Neuronal stem cell (in vitro differentiated cells): ENCODE measurements at regions not wholly inside any gene's neighbourhood (a gene's known extent, or its start where the extent isn't known, plus 50 kb on each side); places are given as distances from the start of the nearest gene placed in this dataset.

ENCODE experiments used
- DNase-seq: peaks from one replicate; pipeline ENCODE4 v3.0.0-alpha.2; 2013; ENCODE audit warnings: low spot score
- H2AFZ ChIP-seq: one replicate; pipeline ENCODE4 v1.6.1; 2013; ENCODE audit warnings: mild to moderate bottlenecking, low read length, inconsistent platforms
- H2AK5ac ChIP-seq: 2 replicates; pipeline ENCODE4 v1.6.1; 2013; ENCODE audit warnings: low read depth, mild to moderate bottlenecking, inconsistent platforms, low read length, moderate library complexity, mixed read lengths
- H2BK120ac ChIP-seq: 2 replicates; pipeline ENCODE4 v1.6.1; 2013; ENCODE audit warnings: low read depth, mild to moderate bottlenecking, inconsistent platforms, low read length, moderate library complexity, mixed read lengths
- H2BK12ac ChIP-seq: one replicate; pipeline ENCODE4 v1.6.1; 2013; ENCODE audit warnings: low read length, inconsistent platforms
- H2BK15ac ChIP-seq: 2 replicates; pipeline ENCODE4 v1.6.1; 2013; ENCODE audit warnings: mild to moderate bottlenecking, low read length, inconsistent platforms, mixed read lengths
- H2BK5ac ChIP-seq: one replicate; pipeline ENCODE4 v1.6.1; 2013; ENCODE audit warnings: inconsistent platforms, mild to moderate bottlenecking, low read length, moderate library complexity
- H3K14ac ChIP-seq: one replicate; pipeline ENCODE4 v1.6.1; 2013; ENCODE audit warnings: low read length, inconsistent platforms
- H3K18ac ChIP-seq: 2 replicates; pipeline ENCODE4 v1.6.1; 2013; ENCODE audit warnings: low read length, inconsistent platforms
- H3K23ac ChIP-seq: 2 replicates; pipeline ENCODE4 v1.6.1; 2013; ENCODE audit warnings: low read depth, mild to moderate bottlenecking, mixed read lengths, low read length, inconsistent platforms; ENCODE audit not compliant: poor library complexity
- H3K27ac ChIP-seq: replicated peaks from 3 replicates; pipeline ENCODE4 v1.5.1; 2013; ENCODE audit warnings: low read length, inconsistent platforms
- H3K27me3 ChIP-seq, 3 experiments: 2 replicates each; pipeline ENCODE4 v1.6.1; 2013; ENCODE audit warnings: low read length in 3 of 3, mild to moderate bottlenecking in 2 of 3, inconsistent platforms in 1 of 3, low read depth in 1 of 3, mixed read lengths in 1 of 3, moderate library complexity in 1 of 3; ENCODE audit not compliant: control insufficient read depth in 3 of 3, insufficient read depth in 3 of 3
- H3K36me3 ChIP-seq, 2 donors: replicated peaks in 1 of 2; 2 replicates each; pipeline ENCODE4 v1.6.1; 2013; ENCODE audit warnings: low read length in 2 of 2; ENCODE audit not compliant: control insufficient read depth in 2 of 2, insufficient read depth in 2 of 2
- H3K4ac ChIP-seq: 2 replicates; pipeline ENCODE4 v1.6.1; 2013; ENCODE audit warnings: inconsistent platforms, mild to moderate bottlenecking, low read length, moderate library complexity
- H3K4me1 ChIP-seq, 2 donors: 1 replicate in 1 of 2; 2 replicates in 1 of 2; pipeline ENCODE4 v1.6.1; 2013; ENCODE audit warnings: low read length in 2 of 2, low read depth in 1 of 2; ENCODE audit not compliant: control insufficient read depth in 2 of 2, insufficient read depth in 1 of 2
- H3K4me2 ChIP-seq: one replicate; pipeline ENCODE4 v1.6.1; 2013; ENCODE audit warnings: mild to moderate bottlenecking, low read length, inconsistent platforms; ENCODE audit not compliant: insufficient read depth, poor library complexity, severe bottlenecking
- H3K4me3 ChIP-seq, 2 donors: 2 replicates each; pipeline ENCODE4 v1.5.1; 2013; ENCODE audit warnings: low read length in 2 of 2, mild to moderate bottlenecking in 2 of 2, inconsistent platforms in 1 of 2, moderate library complexity in 1 of 2
- H3K79me1 ChIP-seq: one replicate; pipeline ENCODE4 v1.6.1; 2013; ENCODE audit warnings: low read depth, mild to moderate bottlenecking, inconsistent platforms, low read length, moderate library complexity
- H3K9ac ChIP-seq: one replicate; pipeline ENCODE4 v1.6.1; 2013; ENCODE audit warnings: mild to moderate bottlenecking, low read depth, low read length, inconsistent platforms; ENCODE audit not compliant: poor library complexity
- H3K9me3 ChIP-seq, 2 donors: replicated peaks in 1 of 2; 2 replicates each; pipeline versions ENCODE3 to v1.6.1; 2013; ENCODE audit warnings: low read length in 2 of 2, mild to moderate bottlenecking in 2 of 2, inconsistent platforms in 1 of 2, low read depth in 1 of 2, mixed read lengths in 1 of 2, moderate library complexity in 1 of 2; ENCODE audit not compliant: control insufficient read depth in 2 of 2, insufficient read depth in 1 of 2
- H4K8ac ChIP-seq: one replicate; pipeline ENCODE4 v1.6.1; 2013; ENCODE audit warnings: low read depth, mild to moderate bottlenecking, inconsistent platforms, low read length, moderate library complexity
- H4K91ac ChIP-seq: one replicate; pipeline ENCODE4 v1.6.1; 2013; ENCODE audit warnings: low read length, low read depth, mild to moderate bottlenecking, inconsistent platforms; ENCODE audit not compliant: poor library complexity
- WGBS, 2 donors: extraction: QIAGEN DNeasy Blood & Tissue Kit; methylation state at CpG; one replicate each; pipeline ENCODE4 v1.1.7; 2013; ENCODE audit warnings: missing lambda C conversion rate in 2 of 2, mixed read lengths in 1 of 2; ENCODE audit not compliant: insufficient read length in 2 of 2, insufficient replicate concordance in 1 of 2; ENCODE audit errors: extremely low coverage in 2 of 2; 5-methylcytosine and 5-hydroxymethylcytosine counted together

DNA sequence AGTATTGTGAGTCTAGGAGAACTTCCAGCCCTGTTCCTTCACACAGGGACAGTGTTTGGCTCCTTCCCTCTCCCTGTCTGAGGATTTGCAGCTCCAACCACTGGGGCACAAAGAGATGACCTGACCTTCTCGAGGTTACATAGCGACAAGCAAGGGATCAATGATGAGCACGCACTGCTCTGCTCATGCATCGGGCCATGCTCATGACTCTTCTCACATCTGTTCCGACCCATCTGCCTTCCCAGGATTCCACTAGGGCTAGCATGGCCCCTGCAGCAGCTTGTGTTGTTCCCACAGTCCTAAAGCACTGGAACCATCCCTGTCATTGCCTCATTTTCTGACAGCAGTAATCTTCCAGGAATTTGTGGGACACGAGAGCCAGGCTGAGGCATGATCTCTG is 78.8 kb upstream of the ARHGAP28 start:
- Histone ChIP-seq H3K23ac (no peak overlapping the region), H3K36me3 (no peaks in the 10 kb centered on the region), H3K27ac (no peak overlapping the region), H2BK120ac (no peak overlapping the region), H2BK15ac (no peak overlapping the region), H4K91ac (no peak overlapping the region), H2AFZ (no peak overlapping the region), H4K8ac (no peak overlapping the region), H3K9ac (no peak overlapping the region), H3K14ac (no peak overlapping the region), H3K79me1 (no peaks in the 10 kb centered on the region), H2AK5ac (no peak overlapping the region), H3K4me3 (peak overlapping the region in 1 of 2 donors; percentile 41), H3K27me3 (no peaks in the 10 kb centered on the region), H2BK5ac (no peak overlapping the region), H3K4me2 (no peak overlapping the region), H2BK12ac (no peak overlapping the region), H3K9me3 (no peaks in the 10 kb centered on the region), H3K4ac (no peak overlapping the region), H3K4me1 (peaks cover 0 to 9% of the 10 kb centered on the region in 2 donors), H3K18ac (no peak overlapping the region)
- DNase-seq: no peak
- WGBS, 2 donors: no CpG with 5 or more reads among the region's 6 CpGs

DNA sequence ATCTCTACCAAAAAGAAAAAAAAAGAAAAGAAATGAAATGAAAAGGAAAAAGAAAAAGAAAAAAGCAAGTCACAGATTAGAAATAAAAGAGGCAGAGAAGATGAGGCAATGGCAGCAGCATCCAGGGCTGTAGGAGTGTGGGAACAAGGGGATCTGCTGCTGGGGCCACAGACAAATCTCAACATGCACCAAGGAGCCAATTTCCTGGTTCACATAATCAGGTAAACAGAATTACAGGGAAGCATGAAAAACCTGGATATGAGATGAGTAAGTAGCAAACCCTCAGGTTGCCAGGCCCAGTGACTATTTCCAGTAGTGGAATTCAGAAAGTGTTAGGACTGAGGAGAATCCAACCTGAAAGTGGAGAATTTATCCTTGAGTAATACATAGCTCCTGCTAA is 77.4 kb upstream of the ARHGAP28 start:
- H2BK12ac ChIP-seq: no peak overlapping the region
- no peak overlapping the region for H2AFZ ChIP-seq
- no peaks in the 10 kb centered on the region for H3K9me3 ChIP-seq
- no peaks in the 10 kb centered on the region for H3K36me3 ChIP-seq
- H2AK5ac ChIP-seq: no peak overlapping the region
- no peak overlapping the region for H3K4ac ChIP-seq
- H4K8ac ChIP-seq: no peak overlapping the region
- no peak overlapping the region for H3K14ac ChIP-seq
- no peak overlapping the region for H3K9ac ChIP-seq
- H3K18ac ChIP-seq: no peak overlapping the region
- H2BK120ac ChIP-seq: no peak overlapping the region
- DNase-seq: no peak
- no peaks in the 10 kb centered on the region for H3K27me3 ChIP-seq
- no peak overlapping the region for H3K23ac ChIP-seq
- no peak overlapping the region for H4K91ac ChIP-seq
- H3K79me1 ChIP-seq: no peaks in the 10 kb centered on the region
- no peak overlapping the region for H3K4me3 ChIP-seq
- no peak overlapping the region for H2BK5ac ChIP-seq
- no peak overlapping the region for H3K4me2 ChIP-seq
- H3K4me1 ChIP-seq: peaks cover 0 to 4% of the 10 kb centered on the region in 2 donors
- no peak overlapping the region for H3K27ac ChIP-seq
- no peak overlapping the region for H2BK15ac ChIP-seq

DNA sequence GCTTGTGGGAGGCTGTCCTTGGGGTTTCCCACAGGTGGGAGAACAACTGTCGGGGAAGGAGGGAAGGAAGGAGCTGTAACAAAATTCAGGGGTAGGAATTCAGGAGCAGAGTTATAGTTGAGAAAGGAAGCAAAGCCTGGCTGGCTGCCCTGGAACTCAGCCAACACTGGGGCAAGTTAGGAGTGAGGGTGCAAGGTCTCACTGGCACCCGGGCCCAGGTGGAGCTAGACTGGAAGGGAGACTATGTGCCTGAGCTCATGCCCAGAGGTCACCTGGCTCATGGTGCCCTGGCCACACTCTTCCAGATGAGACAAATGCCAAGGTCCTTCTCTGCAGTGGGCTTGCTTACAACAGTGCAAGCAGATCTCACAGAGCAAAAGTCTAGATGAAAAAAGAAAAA is 75.6 kb upstream of the ARHGAP28 start:
- Histone ChIP-seq H3K27me3 (no peaks in the 10 kb centered on the region), H4K91ac (no peak overlapping the region), H3K14ac (no peak overlapping the region), H2BK15ac (no peak overlapping the region), H3K9ac (no peak overlapping the region), H3K18ac (no peak overlapping the region), H3K4me1 (peaks cover 0 to 4% of the 10 kb centered on the region in 2 donors), H2BK120ac (no peak overlapping the region), H2BK5ac (no peak overlapping the region), H3K79me1 (no peaks in the 10 kb centered on the region), H4K8ac (no peak overlapping the region), H3K36me3 (no peaks in the 10 kb centered on the region), H3K9me3 (no peaks in the 10 kb centered on the region), H3K4me2 (no peak overlapping the region), H3K27ac (no peak overlapping the region), H2AK5ac (no peak overlapping the region), H2BK12ac (no peak overlapping the region), H3K4me3 (no peak overlapping the region), H2AFZ (no peak overlapping the region), H3K23ac (no peak overlapping the region), H3K4ac (no peak overlapping the region)
- DNase-seq: no peak
- WGBS, 2 donors: no CpG with 5 or more reads among the region's 2 CpGs

DNA sequence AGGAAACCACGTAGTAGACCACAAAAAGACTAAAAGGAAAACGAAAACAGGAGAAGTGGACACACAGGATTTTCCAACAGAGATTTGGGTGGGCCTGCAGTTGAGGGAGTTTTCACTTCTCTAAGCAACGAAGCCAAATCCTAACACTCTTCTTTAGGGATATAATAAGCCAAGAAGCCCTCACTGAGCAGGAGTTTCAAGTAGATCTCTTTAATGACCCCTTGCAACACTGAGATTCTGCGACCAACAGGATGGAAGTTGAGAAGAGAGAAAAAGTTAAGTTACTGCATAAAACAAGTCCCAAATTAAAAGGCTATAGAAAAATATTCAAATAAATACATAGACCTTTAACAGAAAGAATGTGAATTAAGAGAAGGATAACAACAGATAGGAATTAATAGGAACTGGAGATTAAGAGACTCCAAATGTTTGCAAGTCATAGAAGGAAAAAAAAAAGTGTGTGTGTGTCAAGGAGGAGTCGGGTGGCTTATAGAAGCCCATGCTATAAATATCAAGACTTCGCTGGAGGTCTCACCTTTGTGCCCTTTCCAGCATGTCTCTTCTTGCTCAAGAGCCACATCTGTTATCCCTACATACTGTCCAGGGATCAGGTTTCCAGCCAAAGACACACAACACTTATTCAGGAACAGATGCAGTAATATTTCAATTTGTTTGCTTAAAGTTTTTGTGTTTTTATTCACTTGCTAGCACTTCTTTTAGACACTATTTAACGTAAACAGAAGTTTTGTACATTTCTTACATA is 69.4 kb upstream of the ARHGAP28 start:
- H2AFZ ChIP-seq: no peak overlapping the region
- no peak overlapping the region for H3K9ac ChIP-seq
- H3K4me3 ChIP-seq: no peak overlapping the region
- no peak overlapping the region for H3K14ac ChIP-seq
- H4K91ac ChIP-seq: no peak overlapping the region
- DNase-seq: no peak
- H3K18ac ChIP-seq: no peak overlapping the region
- H3K4ac ChIP-seq: no peak overlapping the region
- H3K79me1 ChIP-seq: no peaks in the 10 kb centered on the region
- H4K8ac ChIP-seq: no peak overlapping the region
- H2AK5ac ChIP-seq: no peak overlapping the region
- no peak overlapping the region for H3K4me2 ChIP-seq
- H3K23ac ChIP-seq: no peak overlapping the region
- H3K27me3 ChIP-seq: peaks cover 0 to 2% (median 0%) of the 10 kb centered on the region in 3 experiments
- H2BK12ac ChIP-seq: no peak overlapping the region
- no peaks in the 10 kb centered on the region for H3K9me3 ChIP-seq
- H3K27ac ChIP-seq: no peak overlapping the region
- no peak overlapping the region for H2BK120ac ChIP-seq
- no peak overlapping the region for H2BK15ac ChIP-seq
- H3K4me1 ChIP-seq: peaks cover 0 to 1% of the 10 kb centered on the region in 2 donors
- WGBS, 2 donors: no CpG with 5 or more reads among the region's 7 CpGs
- H3K36me3 ChIP-seq: no peaks in the 10 kb centered on the region
- no peak overlapping the region for H2BK5ac ChIP-seq
